ENCODE measurements at regions not wholly inside any gene's neighbourhood (a gene's known extent, or its start where the extent isn't known, plus 50 kb on each side); places are given as distances from the start of the nearest gene placed in this dataset.

DNA sequence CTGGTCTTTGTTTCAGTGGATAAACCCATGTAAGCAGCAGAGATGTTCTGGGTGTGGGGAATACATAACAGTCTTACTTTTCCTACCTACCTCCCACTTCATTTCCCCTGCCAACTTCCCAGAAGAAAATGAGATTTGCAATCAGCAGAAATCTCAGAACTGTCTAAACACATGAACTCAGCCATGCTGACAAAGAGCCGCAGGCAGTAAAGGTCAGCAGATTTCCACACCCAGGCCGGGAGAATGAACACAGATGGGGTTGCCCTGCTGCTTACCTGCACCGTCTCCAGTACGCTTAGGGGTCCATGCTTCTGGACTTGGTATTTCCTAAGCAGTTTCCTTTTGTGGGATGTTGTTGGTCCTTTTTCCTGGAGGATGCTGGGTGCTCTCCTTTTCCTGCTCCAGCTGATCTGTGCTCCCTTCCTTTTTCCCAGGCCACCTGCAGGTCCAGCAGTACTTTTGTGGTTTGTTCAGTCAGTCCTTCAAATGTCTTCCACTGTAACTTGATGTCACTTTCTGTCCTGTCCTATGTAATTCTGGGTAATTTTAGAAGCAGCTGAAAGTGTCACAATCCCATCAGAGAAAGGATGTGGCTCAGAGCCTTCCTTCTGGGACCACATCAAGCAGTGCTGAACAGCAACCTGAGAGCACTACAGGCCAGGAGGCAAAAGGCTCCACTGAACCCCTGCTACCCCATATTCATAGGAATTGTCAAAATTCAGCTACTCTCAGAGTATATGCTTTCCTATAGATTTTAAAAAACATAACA lies 129.0 kb downstream of the CEP57L1 start:
- Histone ChIP-seq H3K9me3 (ENCODE audit: control insufficient read depth, insufficient read depth, low read depth, low read length) (no peaks in the 10 kb centered on the region), H3K9ac (ENCODE audit: low read length) (no peak overlapping the region), H3K4me1 (ENCODE audit: control insufficient read depth, insufficient read depth, low read length) (no peaks in the 10 kb centered on the region)

DNA sequence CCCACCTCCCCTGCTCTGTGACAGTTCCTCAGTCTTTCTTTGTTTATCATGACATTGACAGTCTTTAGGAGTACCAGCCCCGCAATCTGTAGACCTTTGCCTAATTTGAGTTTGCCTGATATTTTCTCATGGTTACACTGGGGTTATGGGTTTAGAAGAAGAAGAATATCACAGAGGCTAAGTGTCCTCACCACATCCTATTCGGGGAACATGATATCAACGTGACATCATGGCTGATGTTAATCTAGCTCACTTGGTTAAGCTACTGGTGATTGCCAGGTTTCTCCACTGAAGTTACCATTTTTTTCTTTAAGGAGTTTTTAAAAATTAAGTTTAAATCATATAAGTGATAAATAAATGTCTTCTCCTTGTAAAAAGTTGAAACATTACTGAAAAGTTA lies 127.5 kb downstream of the CEP57L1 start:
- H3K36me3 ChIP-seq (ENCODE audit: control insufficient read depth, insufficient read depth, low read length): no peaks in the 10 kb centered on the region
- H3K4me1 ChIP-seq (ENCODE audit: control insufficient read depth, insufficient read depth, low read length): no peaks in the 10 kb centered on the region
- no peaks in the 10 kb centered on the region for H3K9me3 ChIP-seq (ENCODE audit: control insufficient read depth, insufficient read depth, low read depth, low read length)
- no peak overlapping the region for H3K27ac ChIP-seq (ENCODE audit: low read depth, low read length)
- H3K27me3 ChIP-seq (ENCODE audit: control insufficient read depth, insufficient read depth, low read length): no peaks in the 10 kb centered on the region
- H3K9ac ChIP-seq (ENCODE audit: low read length): no peak overlapping the region
- no peak overlapping the region for H3K4me3 ChIP-seq (ENCODE audit: low read depth, low read length)

More for the DNA sequence above, 129.0 kb downstream of the CEP57L1 start:
- Histone ChIP-seq H3K27ac (ENCODE audit: low read depth, low read length) (no peak overlapping the region), H3K36me3 (ENCODE audit: control insufficient read depth, insufficient read depth, low read length) (no peaks in the 10 kb centered on the region), H3K27me3 (ENCODE audit: control insufficient read depth, insufficient read depth, low read length) (no peaks in the 10 kb centered on the region), H3K4me3 (ENCODE audit: low read depth, low read length) (no peak overlapping the region)

DNA sequence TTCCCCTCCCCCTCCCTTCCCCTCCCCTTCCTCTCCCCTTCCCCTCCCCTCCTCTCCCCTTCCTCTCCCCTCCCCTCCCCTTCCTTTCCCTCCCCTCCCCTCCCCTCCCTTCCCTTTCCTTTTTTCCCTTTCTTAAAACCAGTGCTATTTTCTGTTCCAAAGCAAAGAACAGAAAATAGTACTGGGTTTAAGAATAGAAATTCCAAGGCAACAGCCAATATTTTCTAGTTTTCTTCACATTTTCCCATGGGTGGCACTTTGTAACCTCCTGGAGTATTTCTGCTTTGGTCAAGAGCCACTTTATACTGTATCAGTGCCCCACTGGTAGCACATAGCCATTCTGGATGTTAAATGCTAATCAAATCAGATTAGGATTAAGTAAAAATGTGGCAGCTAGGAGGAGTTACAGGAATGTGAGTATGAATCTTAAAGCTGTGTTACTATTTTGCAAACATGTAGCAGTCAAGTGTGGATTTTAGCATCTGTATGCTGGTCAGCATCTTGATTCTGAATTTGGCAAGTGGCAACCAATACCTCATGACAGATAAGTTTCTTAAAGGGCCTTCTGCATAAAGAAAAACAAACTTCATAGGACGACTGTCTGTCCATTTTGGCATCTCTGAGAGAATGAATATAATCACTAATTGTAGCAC lies 126.4 kb downstream of the CEP57L1 start:
- no peaks in the 10 kb centered on the region for H3K27me3 ChIP-seq (ENCODE audit: control insufficient read depth, insufficient read depth, low read length)
- no peak overlapping the region for H3K9ac ChIP-seq (ENCODE audit: low read length)
- no peaks in the 10 kb centered on the region for H3K36me3 ChIP-seq (ENCODE audit: control insufficient read depth, insufficient read depth, low read length)
- no peak overlapping the region for H3K27ac ChIP-seq (ENCODE audit: low read depth, low read length)
- no peaks in the 10 kb centered on the region for H3K9me3 ChIP-seq (ENCODE audit: control insufficient read depth, insufficient read depth, low read depth, low read length)
- no peaks in the 10 kb centered on the region for H3K4me1 ChIP-seq (ENCODE audit: control insufficient read depth, insufficient read depth, low read length)
- H3K4me3 ChIP-seq (ENCODE audit: low read depth, low read length): no peak overlapping the region

Measured in HUES6 (cell line).